HEK293T (cell line): ENCODE measurements at regions not wholly inside any gene's neighbourhood (a gene's known extent, or its start where the extent isn't known, plus 50 kb on each side); places are given as distances from the start of the nearest gene placed in this dataset.
"Not testable (repeated sequence)": the region's sequence is repeated elsewhere in the genome, so short reads cannot be mapped to it uniquely, and the experiment has no call there.

Experiments used
- CTCF ChIA-PET: fragments of 350-600 bp; formaldehyde crosslinking; extraction: SDS; loops from one replicate; lab custom pipeline; 2021; ENCODE audit warnings: antibody characterized with exemption, inconsistent platforms; lab: Yijun Ruan, JAX
- POLR2A ChIA-PET: fragments of 350-600 bp; formaldehyde crosslinking; extraction: SDS; loops from one replicate; lab custom pipeline; 2020; ENCODE audit warnings: antibody characterized with exemption, inconsistent platforms; lab: Yijun Ruan, JAX
- DNase-seq: peaks from one replicate; pipeline ENCODE4 v3.0.0; 2012; ENCODE audit warnings: mixed read lengths; ENCODE audit errors: extremely low spot score
- ARNT ChIP-seq: fragments of 450-650 bp; IDR thresholded peaks from 2 replicates; pipeline ENCODE4 v1.6.1; 2017; ENCODE audit warnings: mild to moderate bottlenecking
- BHLHE40 ChIP-seq: fragments of 450-650 bp; IDR thresholded peaks from 2 replicates; pipeline ENCODE4 v1.6.1; 2016; ENCODE audit warnings: mild to moderate bottlenecking, moderate library complexity, borderline replicate concordance
- CTBP1 ChIP-seq: fragments of 450-650 bp; IDR thresholded peaks from 2 replicates; pipeline ENCODE4 v1.6.1; 2016; ENCODE audit warnings: borderline replicate concordance
- ELF4 ChIP-seq: fragments of 450-650 bp; IDR thresholded peaks from 2 replicates; pipeline ENCODE4 v1.6.1; 2017; ENCODE audit warnings: antibody characterized with exemption
- FOXA1 ChIP-seq: fragments of 450-650 bp; IDR thresholded peaks from 2 replicates; pipeline ENCODE4 v1.6.1; 2016; ENCODE audit warnings: mild to moderate bottlenecking
- FOXK2 ChIP-seq: fragments of 450-650 bp; IDR thresholded peaks from 2 replicates; pipeline ENCODE4 v1.6.1; 2016; ENCODE audit warnings: mild to moderate bottlenecking
- FOXM1 ChIP-seq: fragments of 450-650 bp; IDR thresholded peaks from 2 replicates; pipeline ENCODE4 v1.6.1; 2017; ENCODE audit warnings: mild to moderate bottlenecking, borderline replicate concordance
- HDGF ChIP-seq: fragments of 450-650 bp; IDR thresholded peaks from 2 replicates; pipeline ENCODE4 v1.6.1; 2017; ENCODE audit warnings: antibody characterized with exemption, borderline replicate concordance
- L3MBTL2 ChIP-seq: fragments of 450-650 bp; conservative IDR thresholded peaks from 2 replicates; pipeline ENCODE4 v1.6.1; 2016; ENCODE audit warnings: mild to moderate bottlenecking
- LEF1 ChIP-seq: fragments of 450-650 bp; IDR thresholded peaks from 2 replicates; pipeline ENCODE4 v1.6.1; 2017; ENCODE audit warnings: mild to moderate bottlenecking, borderline replicate concordance
- NFRKB ChIP-seq: fragments of 450-650 bp; IDR thresholded peaks from 2 replicates; pipeline ENCODE4 v1.6.1; 2016; ENCODE audit warnings: mild to moderate bottlenecking, moderate library complexity
- SP1 ChIP-seq: fragments of 450-650 bp; IDR thresholded peaks from 2 replicates; pipeline ENCODE4 v1.6.1; 2017
- SUZ12 ChIP-seq: fragments of 450-650 bp; IDR thresholded peaks from 2 replicates; pipeline ENCODE4 v1.6.1; 2016; ENCODE audit warnings: mild to moderate bottlenecking
- TARDBP ChIP-seq: fragments of 450-650 bp; IDR thresholded peaks from 2 replicates; pipeline ENCODE4 v1.6.1; 2016
- ZNF384 ChIP-seq: fragments of 450-650 bp; IDR thresholded peaks from 2 replicates; pipeline ENCODE4 v1.6.1; 2016
- TF ChIP-seq, protein P1 (sequence below): fragments of 450-650 bp; IDR thresholded peaks from 2 replicates; pipeline ENCODE4 v1.6.1; 2016

DNA sequence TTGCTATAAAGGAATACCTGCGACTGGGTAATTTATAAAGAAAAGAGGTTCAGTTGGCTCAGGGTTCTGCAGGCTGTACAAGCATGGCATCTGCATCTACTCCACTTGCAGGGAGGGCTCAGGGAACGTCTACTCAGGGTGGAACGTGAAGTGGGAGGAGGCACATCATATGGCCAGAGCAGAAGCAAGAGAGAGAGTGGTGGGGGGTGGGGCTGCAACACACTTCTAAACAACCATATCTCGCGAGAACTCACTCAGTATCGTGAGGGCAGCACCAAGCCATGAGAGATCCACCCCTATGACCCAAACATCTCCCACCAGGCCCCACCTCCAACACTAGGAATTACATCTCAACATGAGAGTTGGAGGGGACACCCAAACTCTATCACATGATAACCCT, 109.8 kb upstream of the SCAF8 start:
- no peak for DNase-seq
- CTCF ChIA-PET = no interaction called here
- POLR2A ChIA-PET = no interaction called here
- TF ChIP-seq ARNT (no peak), CTBP1 (no peak), FOXM1 (no peak), FOXK2 (no peak), FOXA1 (no peak), NFRKB (no peak), HDGF (no peak)
- TF ChIP-seq, protein P1, sequence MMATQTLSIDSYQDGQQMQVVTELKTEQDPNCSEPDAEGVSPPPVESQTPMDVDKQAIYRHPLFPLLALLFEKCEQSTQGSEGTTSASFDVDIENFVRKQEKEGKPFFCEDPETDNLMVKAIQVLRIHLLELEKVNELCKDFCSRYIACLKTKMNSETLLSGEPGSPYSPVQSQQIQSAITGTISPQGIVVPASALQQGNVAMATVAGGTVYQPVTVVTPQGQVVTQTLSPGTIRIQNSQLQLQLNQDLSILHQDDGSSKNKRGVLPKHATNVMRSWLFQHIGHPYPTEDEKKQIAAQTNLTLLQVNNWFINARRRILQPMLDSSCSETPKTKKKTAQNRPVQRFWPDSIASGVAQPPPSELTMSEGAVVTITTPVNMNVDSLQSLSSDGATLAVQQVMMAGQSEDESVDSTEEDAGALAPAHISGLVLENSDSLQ = no peak

DNA sequence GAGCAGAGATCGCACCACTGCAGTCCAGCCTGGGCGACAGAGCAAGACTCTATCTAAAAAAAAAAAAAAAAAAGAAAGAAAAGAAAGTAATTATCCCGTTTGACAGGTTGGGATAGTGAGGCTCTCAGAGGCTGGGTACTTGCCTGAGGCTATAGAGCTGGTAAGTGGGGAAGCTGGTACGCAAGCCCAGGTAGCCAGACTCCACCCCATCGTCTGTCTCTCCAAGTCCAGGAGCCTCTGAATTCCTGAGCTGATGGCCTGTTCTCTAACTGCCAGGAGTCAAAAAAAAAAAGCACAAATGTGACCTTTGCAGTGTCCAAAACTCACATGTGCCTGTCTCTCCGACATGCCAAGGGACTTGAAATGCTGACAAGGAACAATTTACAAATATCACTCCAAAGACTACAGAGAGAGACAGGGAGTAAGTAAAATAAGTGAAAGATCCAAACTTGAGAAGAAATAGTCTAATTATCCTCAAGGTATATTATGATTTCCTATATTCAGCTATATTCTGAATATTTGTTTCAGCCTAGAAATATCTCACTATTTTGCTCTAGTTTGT, 109.1 kb upstream of the SCAF8 start:
- no peak for DNase-seq
- ChIA-PET CTCF (no interaction called here), POLR2A (interaction anchor here (1.0 kb wide), 1 partner anchor 8 kb away, joined by 3 read pairs; no protein-coding TSS in a partner anchor)
- no peak for TF ChIP-seq L3MBTL2
- no peak for TF ChIP-seq ELF4
- TF ChIP-seq, protein P1 = no peak
- TF ChIP-seq FOXM1 = no peak
- TF ChIP-seq CTBP1 = no peak
- TF ChIP-seq ARNT = no peak
- no peak for TF ChIP-seq NFRKB
- no peak for TF ChIP-seq BHLHE40

DNA sequence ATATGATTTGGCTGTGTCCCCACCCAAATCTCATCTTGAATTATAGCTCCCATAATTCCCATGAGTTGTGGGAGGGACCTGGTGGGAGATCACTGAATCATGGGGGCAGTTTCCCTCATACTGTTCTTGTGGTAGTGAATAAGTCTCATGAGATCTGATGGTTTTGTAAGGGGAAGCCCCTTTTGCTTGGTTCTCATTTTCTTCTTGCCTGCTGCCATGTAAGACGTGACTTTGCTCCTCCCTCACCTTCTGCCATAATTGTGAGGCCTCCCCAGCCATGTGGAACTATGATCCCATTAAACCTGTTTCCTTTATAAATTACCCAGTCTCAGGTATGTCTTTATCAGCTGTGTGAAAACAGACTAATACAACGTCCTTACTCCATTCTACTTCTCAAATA, 108.5 kb upstream of the SCAF8 start:
- POLR2A ChIA-PET = interaction anchor here (1.0 kb wide), 1 partner anchor 9 kb away, joined by 3 read pairs; no protein-coding TSS in a partner anchor
- DNase-seq, CTCF ChIA-PET: not testable (repeated sequence)

DNA sequence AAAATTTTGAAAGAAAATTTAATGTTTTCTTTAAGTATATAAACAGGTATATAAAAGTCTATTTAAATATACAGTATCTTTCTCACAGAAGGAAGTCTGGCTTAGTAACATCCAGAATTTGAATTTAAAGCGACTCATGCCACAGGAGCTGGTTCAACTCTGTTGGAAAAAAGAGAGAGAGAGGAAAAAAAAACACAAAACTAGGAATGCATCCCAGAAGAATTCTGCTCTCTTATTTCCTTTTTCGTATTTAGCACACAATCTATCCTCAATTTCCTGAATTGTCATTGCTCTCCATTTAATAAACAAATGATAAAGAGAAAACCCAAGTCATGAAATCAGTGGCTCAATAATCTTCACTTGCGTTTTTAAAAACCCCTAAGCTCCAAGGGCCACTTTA, 107.5 kb upstream of the SCAF8 start:
- TF ChIP-seq SUZ12 (no peak), ARNT (no peak), FOXK2 (no peak), FOXA1 (no peak), LEF1 (no peak), BHLHE40 (no peak), ELF4 (no peak), FOXM1 (no peak), SP1 (no peak), TARDBP (no peak), ZNF384 (no peak), L3MBTL2 (no peak), NFRKB (no peak), CTBP1 (no peak), HDGF (no peak)
- TF ChIP-seq, protein P1 = no peak
- DNase-seq = no peak
- ChIA-PET CTCF (no interaction called here), POLR2A (no interaction called here)

DNA sequence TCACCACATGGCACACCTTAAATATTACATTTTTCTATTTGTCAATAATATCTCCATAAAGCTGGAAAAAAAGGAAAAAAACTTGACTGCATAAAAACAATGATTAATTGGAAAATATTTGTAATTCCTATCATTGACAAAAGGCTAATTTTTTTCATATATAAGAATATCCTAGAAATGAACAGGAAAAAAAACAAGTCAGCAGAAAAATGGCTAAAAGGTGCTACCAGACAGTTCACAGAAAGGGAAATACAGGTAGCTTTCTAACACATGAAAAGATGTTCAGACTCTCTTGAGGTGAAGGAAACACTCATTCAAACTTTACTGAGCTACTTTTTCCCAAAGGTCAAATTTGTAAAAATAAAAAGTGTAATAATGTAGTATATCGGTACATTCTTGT, 104.1 kb upstream of the SCAF8 start:
- no peak for TF ChIP-seq FOXM1
- TF ChIP-seq ZNF384 = no peak
- TF ChIP-seq HDGF = no peak
- no peak for TF ChIP-seq SP1
- TF ChIP-seq FOXA1 = no peak
- TF ChIP-seq, protein P1 = no peak
- TF ChIP-seq TARDBP = no peak
- no peak for TF ChIP-seq L3MBTL2
- no peak for TF ChIP-seq CTBP1
- no peak for TF ChIP-seq ARNT
- no peak for TF ChIP-seq BHLHE40
- TF ChIP-seq SUZ12 = no peak
- no peak for TF ChIP-seq LEF1
- TF ChIP-seq NFRKB = no peak
- no peak for DNase-seq
- POLR2A ChIA-PET = no interaction called here
- CTCF ChIA-PET = no interaction called here

DNA sequence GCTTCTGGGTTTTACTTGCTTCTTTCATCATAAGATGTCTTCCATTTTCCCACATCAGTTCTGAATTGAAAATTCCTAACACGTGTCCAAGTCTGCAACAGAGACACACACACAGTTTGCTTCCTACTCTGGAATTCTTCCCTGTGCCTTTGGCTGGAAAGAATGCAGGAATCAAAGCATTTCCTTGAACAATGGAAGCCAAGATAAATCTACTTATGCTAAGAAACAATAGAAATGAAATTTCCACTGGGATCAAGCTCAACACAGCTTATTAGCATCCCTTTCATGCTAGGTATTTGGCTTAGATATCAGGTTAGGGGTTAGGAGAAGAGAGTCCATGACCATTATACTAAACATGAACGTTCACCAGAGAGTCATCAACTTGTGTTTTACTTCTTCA, 101.1 kb upstream of the SCAF8 start:
- ChIA-PET CTCF (no interaction called here), POLR2A (no interaction called here)
- no peak for TF ChIP-seq FOXA1
- TF ChIP-seq SP1 = no peak
- TF ChIP-seq, protein P1 = no peak
- TF ChIP-seq SUZ12 = no peak
- no peak for TF ChIP-seq TARDBP
- no peak for TF ChIP-seq LEF1
- TF ChIP-seq HDGF = no peak
- no peak for TF ChIP-seq FOXK2
- no peak for TF ChIP-seq BHLHE40
- TF ChIP-seq ELF4 = no peak
- no peak for TF ChIP-seq FOXM1
- no peak for TF ChIP-seq ZNF384
- TF ChIP-seq L3MBTL2 = no peak
- no peak for TF ChIP-seq ARNT
- no peak for TF ChIP-seq CTBP1
- no peak for DNase-seq
